Vagina (tissue), 2 donors: ENCODE measurements at regions not wholly inside any gene's neighbourhood (a gene's known extent, or its start where the extent isn't known, plus 50 kb on each side); places are given as distances from the start of the nearest gene placed in this dataset.

ENCODE experiments used
- DNase-seq, 2 donors: peaks; one replicate each; pipeline ENCODE4 v3.0.0-alpha.2; 2017; ENCODE audit errors: extremely low spot score in 2 of 2
- H3K27ac ChIP-seq: fragments of 200-600 bp; sonication (generic); one replicate; pipeline ENCODE4 v1.5.1; 2019
- H3K27me3 ChIP-seq: fragments of 200-600 bp; sonication (generic); one replicate; pipeline ENCODE4 v1.5.1; 2019
- H3K36me3 ChIP-seq, 2 donors: fragments of 200-600 bp; sonication (generic); one replicate each; pipeline ENCODE4 v1.5.1; 2017 to 2019
- H3K4me1 ChIP-seq: fragments of 200-600 bp; sonication (generic); one replicate; pipeline ENCODE4 v1.5.1; 2019
- H3K4me3 ChIP-seq, 2 donors: fragments of 200-600 bp; sonication (generic); 1 replicate in 1 of 2; 2 replicates in 1 of 2; pipeline ENCODE4 v1.5.1; 2016 to 2019
- H3K9me3 ChIP-seq: fragments of 200-600 bp; sonication (generic); one replicate; pipeline ENCODE4 v1.5.1; 2019
- CTCF ChIP-seq, 3 experiments: fragments of 450-650 bp in 2 of 3; fragments of 200-600 bp in 1 of 3; sonication (generic) in 1 of 3; IDR thresholded peaks; one replicate each; pipeline ENCODE4 v1.5.1; 2017 to 2019; ENCODE audit warnings: antibody characterized with exemption in 3 of 3, mild to moderate bottlenecking in 2 of 3, moderate library complexity in 2 of 3
- POLR2A ChIP-seq, 2 donors: fragments of 450-650 bp; IDR thresholded peaks; one replicate each; pipeline ENCODE4 v1.6.1; 2017; ENCODE audit warnings: antibody characterized with exemption in 2 of 2, mild to moderate bottlenecking in 2 of 2, moderate library complexity in 2 of 2
- POLR2AphosphoS5 ChIP-seq, 2 donors: sonication (generic); formaldehyde crosslinking; IDR thresholded peaks; one replicate each; pipeline ENCODE4 v1.9.0; 2017; ENCODE audit warnings: antibody characterized with exemption in 2 of 2, mild to moderate bottlenecking in 2 of 2, low read depth in 1 of 2; ENCODE audit not compliant: insufficient read depth in 1 of 2
- intact Hi-C: fragments of 100-400 bp; cut with DNase I; formaldehyde crosslinking; loops from one replicate; pipeline ENCODE4 v1.15.1; 2023

DNA sequence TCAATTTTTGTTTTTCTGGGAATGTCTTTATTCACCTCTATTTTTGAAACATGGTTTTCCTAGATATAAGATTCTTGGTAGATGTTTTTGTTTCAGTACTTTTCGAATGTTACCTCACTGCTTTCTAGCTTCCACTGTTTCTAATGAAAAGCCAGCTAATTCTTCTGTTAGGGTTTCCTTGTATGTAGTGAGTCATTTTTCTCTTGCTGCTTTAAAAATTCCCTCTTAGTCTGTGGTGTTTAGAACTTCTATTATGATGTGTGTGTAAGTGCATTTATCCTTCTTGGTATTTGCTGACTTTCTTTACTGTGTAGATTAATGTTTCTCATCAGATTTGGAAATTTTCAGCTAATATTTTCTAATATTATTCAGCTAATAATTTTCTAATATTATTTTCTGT is 151.1 kb upstream of the OSTN start:
- Histone ChIP-seq H3K27ac (no peak overlapping the region), H3K27me3 (no peaks in the 10 kb centered on the region), H3K4me3 (no peak overlapping the region), H3K4me1 (no peaks in the 10 kb centered on the region), H3K36me3 (no peaks in the 10 kb centered on the region), H3K9me3 (no peaks in the 10 kb centered on the region)
- no peak for DNase-seq
- TF ChIP-seq POLR2AphosphoS5 (IDR thresholded peaks at IDR 0.05; ENCODE audit: insufficient read depth in 1 of 2, low read depth in 1 of 2) (no peak), POLR2A (IDR thresholded peaks at IDR 0.05) (no peak), CTCF (IDR thresholded peaks at IDR 0.05) (no peak)
- intact Hi-C loops: no loop called here

- intact Hi-C loops: no loop called here
- no peaks in the 10 kb centered on the region for H3K9me3 ChIP-seq
- H3K36me3 ChIP-seq: no peaks in the 10 kb centered on the region
- no peak overlapping the region for H3K27ac ChIP-seq
- no peak for DNase-seq
- no peaks in the 10 kb centered on the region for H3K27me3 ChIP-seq
- no peak for TF ChIP-seq POLR2A (IDR thresholded peaks at IDR 0.05)
- TF ChIP-seq CTCF (IDR thresholded peaks at IDR 0.05): no peak
- TF ChIP-seq POLR2AphosphoS5 (IDR thresholded peaks at IDR 0.05; ENCODE audit: insufficient read depth in 1 of 2, low read depth in 1 of 2): no peak
- no peak overlapping the region for H3K4me3 ChIP-seq
- no peaks in the 10 kb centered on the region for H3K4me1 ChIP-seq
Observed at GRCh38 chr3:191030929-191031328, 168.1 kb upstream of the OSTN start.

GRCh38 chr3:191030491-191030890 is 168.0 kb upstream of the GMNC start:
- Histone ChIP-seq H3K4me1 (no peaks in the 10 kb centered on the region), H3K36me3 (no peaks in the 10 kb centered on the region), H3K9me3 (no peaks in the 10 kb centered on the region), H3K4me3 (no peak overlapping the region), H3K27ac (no peak overlapping the region), H3K27me3 (no peaks in the 10 kb centered on the region)
- DNase-seq: no peak
- intact Hi-C loops: no loop called here
- no peak for TF ChIP-seq CTCF (IDR thresholded peaks at IDR 0.05)
- no peak for TF ChIP-seq POLR2A (IDR thresholded peaks at IDR 0.05)
- TF ChIP-seq POLR2AphosphoS5 (IDR thresholded peaks at IDR 0.05; ENCODE audit: insufficient read depth in 1 of 2, low read depth in 1 of 2): no peak

DNA sequence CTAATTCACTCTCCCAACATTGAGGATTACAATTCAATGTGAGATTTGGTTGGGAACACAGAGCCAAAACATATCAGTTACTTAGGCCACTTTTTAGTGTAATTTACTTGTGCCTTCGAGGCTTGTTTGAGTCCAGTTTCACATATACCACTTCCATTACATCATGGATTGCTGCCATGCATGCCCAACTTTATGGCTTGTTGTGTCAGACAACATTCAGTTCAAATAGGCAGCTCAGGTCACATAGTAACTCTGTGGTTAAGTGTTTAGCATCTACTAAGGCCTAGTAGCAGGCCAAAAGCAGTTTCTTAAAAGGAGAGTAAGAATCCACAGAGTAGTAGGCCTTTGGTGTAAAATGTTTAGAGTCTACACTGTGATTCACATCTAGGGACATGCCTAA is 164.3 kb upstream of the GMNC start:
- no peak overlapping the region for H3K27ac ChIP-seq
- H3K27me3 ChIP-seq: no peaks in the 10 kb centered on the region
- intact Hi-C loops: no loop called here
- H3K4me3 ChIP-seq: no peak overlapping the region
- no peaks in the 10 kb centered on the region for H3K4me1 ChIP-seq
- no peaks in the 10 kb centered on the region for H3K9me3 ChIP-seq
- TF ChIP-seq POLR2AphosphoS5 (IDR thresholded peaks at IDR 0.05; ENCODE audit: insufficient read depth in 1 of 2, low read depth in 1 of 2) (no peak), POLR2A (IDR thresholded peaks at IDR 0.05) (no peak), CTCF (IDR thresholded peaks at IDR 0.05) (no peak)
- no peaks in the 10 kb centered on the region for H3K36me3 ChIP-seq
- DNase-seq: no peak

- intact Hi-C loops: no loop called here
- Histone ChIP-seq H3K36me3 (no peaks in the 10 kb centered on the region), H3K4me1 (no peaks in the 10 kb centered on the region), H3K27ac (no peak overlapping the region), H3K9me3 (no peaks in the 10 kb centered on the region), H3K4me3 (no peak overlapping the region), H3K27me3 (no peaks in the 10 kb centered on the region)
- no peak for TF ChIP-seq POLR2AphosphoS5 (IDR thresholded peaks at IDR 0.05; ENCODE audit: insufficient read depth in 1 of 2, low read depth in 1 of 2)
- no peak for TF ChIP-seq CTCF (IDR thresholded peaks at IDR 0.05)
- TF ChIP-seq POLR2A (IDR thresholded peaks at IDR 0.05): no peak
- no peak for DNase-seq
Observed at GRCh38 chr3:191020730-191021396, 158.4 kb upstream of the GMNC start.
